ENCODE measurements at regions not wholly inside any gene's neighbourhood (a gene's known extent, or its start where the extent isn't known, plus 50 kb on each side); places are given as distances from the start of the nearest gene placed in this dataset.

DNA sequence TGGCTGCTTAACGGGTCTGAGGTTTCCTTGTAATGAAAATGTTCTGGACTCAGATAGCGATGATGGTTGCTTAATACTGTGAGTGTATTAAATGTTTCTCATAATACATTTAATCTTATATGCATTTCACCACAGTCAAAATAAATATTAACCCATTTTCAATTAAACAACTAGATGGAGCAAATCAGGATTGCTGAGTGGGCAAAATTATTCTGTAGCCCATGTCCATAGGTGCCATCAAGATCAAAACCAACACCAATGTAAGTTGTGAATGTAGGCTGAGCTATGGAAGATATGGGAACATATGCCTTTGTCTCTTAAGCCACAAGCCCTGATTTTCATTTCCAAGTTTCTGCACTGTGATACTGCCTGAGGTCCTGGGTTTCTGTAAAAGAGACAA is 572.6 kb upstream of the EEF2KMT start:
- H3K27ac Mint-ChIP-seq = no peak overlapping the region
- Histone ChIP-seq H3K4me1 (ENCODE audit: insufficient read depth, low read length) (no peaks in the 10 kb centered on the region), H3K27me3 (ENCODE audit: insufficient read depth, low read length, poor library complexity, severe bottlenecking) (no peaks in the 10 kb centered on the region), H3K36me3 (ENCODE audit: insufficient read depth, low read length) (no peaks in the 10 kb centered on the region), H3K9me3 (ENCODE audit: low read length) (no peaks in the 10 kb centered on the region), H3K27ac (ENCODE audit: low read depth, low read length) (no peak overlapping the region), H3K4me3 (ENCODE audit: low read length) (no peak overlapping the region)
- DNase-seq = no peak
- H3K36me3 Mint-ChIP-seq = no peaks in the 10 kb centered on the region
- no peak overlapping the region for H3K4me3 Mint-ChIP-seq
- POLR2A ChIA-PET = no interaction called here
- peaks cover 0 to 8% (median 0%) of the 10 kb centered on the region in 5 donors for H3K9me3 Mint-ChIP-seq
- no peaks in the 10 kb centered on the region for H3K4me1 Mint-ChIP-seq
- no peaks in the 10 kb centered on the region for H3K27me3 Mint-ChIP-seq
- CTCF ChIA-PET = no interaction called here

DNA sequence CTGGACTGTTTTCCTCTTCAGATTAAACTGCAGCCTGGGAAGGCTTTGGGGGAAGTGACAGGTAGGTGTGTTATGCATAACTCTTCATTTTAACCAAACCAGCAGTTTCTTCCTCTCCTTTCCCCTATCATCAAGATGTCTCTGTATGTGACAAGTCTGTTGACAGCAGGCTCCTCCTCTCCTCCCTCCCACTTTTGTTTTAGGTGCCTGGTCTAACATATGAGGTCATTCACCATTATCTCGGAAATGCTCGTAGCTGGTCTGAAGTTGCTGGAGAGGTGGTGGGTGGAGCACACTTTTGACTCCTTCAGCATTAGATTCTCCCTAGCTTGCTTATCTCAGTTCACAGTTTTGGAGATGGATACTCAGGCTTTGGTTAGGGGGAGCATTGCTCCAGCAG is 571.0 kb upstream of the EEF2KMT start:
- Mint-ChIP-seq H3K4me3 (no peak overlapping the region), H3K27ac (no peak overlapping the region), H3K27me3 (no peaks in the 10 kb centered on the region), H3K9me3 (peaks cover 0 to 8% (median 0%) of the 10 kb centered on the region in 5 donors), H3K36me3 (no peaks in the 10 kb centered on the region), H3K4me1 (no peaks in the 10 kb centered on the region)
- no peak for DNase-seq
- no peak overlapping the region for H3K4me3 ChIP-seq (ENCODE audit: low read length)
- ChIA-PET CTCF (no interaction called here), POLR2A (no interaction called here)
- no peaks in the 10 kb centered on the region for H3K9me3 ChIP-seq (ENCODE audit: low read length)
- no peaks in the 10 kb centered on the region for H3K4me1 ChIP-seq (ENCODE audit: insufficient read depth, low read length)
- no peaks in the 10 kb centered on the region for H3K36me3 ChIP-seq (ENCODE audit: insufficient read depth, low read length)
- no peaks in the 10 kb centered on the region for H3K27me3 ChIP-seq (ENCODE audit: insufficient read depth, low read length, poor library complexity, severe bottlenecking)
- no peak overlapping the region for H3K27ac ChIP-seq (ENCODE audit: low read depth, low read length)

DNA sequence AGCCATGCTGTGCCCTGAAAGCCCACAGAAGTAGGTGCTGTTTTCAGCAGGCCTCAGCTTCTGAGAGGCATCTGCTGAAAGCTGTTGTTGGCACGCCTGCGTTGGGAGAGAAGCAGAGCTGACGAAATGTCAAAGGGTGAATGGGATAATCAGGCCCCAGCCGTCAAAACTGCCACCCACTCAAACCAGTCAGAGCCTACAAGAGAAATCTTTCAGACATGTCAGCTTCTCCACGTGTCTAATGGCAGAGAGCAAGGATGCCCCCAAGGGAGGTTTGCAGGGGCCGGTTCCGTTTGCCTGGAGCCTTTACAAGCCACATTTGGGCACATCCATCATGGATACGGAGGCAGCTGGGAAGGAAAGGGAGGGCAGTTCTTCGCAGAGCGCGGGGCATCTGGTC is 568.2 kb upstream of the EEF2KMT start:
- CTCF ChIA-PET = no interaction called here
- H3K9me3 Mint-ChIP-seq = peaks cover 0 to 11% (median 2%) of the 10 kb centered on the region in 5 donors

DNA sequence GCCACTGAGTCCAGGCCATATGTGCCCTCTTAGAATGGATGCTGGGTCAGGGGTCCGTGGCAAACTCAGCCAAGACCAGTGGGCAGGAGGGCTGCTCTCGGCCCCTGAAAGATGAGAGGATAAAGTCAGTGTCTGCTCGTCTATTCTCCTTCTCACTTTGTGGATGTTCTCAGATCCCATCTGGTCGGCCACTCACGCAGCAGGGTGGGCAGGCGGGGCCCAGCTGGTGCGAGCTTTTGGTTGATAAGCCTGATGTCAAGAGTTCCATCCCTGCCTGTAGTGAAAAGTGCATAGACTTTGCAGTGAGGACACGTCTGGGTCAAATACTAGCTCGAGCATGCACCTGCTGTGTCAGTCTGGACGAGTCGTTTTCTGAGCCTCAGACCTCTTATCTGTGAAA is 556.2 kb upstream of the EEF2KMT start:
- no peaks in the 10 kb centered on the region for H3K4me1 Mint-ChIP-seq

More for the DNA sequence above, 568.2 kb upstream of the EEF2KMT start:
- H3K4me3 Mint-ChIP-seq = no peak overlapping the region
- no peaks in the 10 kb centered on the region for H3K4me1 Mint-ChIP-seq
- no peaks in the 10 kb centered on the region for H3K27me3 Mint-ChIP-seq
- H3K9me3 ChIP-seq (ENCODE audit: low read length) = no peaks in the 10 kb centered on the region
- no peaks in the 10 kb centered on the region for H3K36me3 Mint-ChIP-seq
- H3K4me3 ChIP-seq (ENCODE audit: low read length) = no peak overlapping the region
- DNase-seq = no peak
- H3K27ac ChIP-seq (ENCODE audit: low read depth, low read length) = no peak overlapping the region
- POLR2A ChIA-PET = no interaction called here
- peak overlapping the region in 1 of 8 donors; percentile 82 for H3K27ac Mint-ChIP-seq
- H3K36me3 ChIP-seq (ENCODE audit: insufficient read depth, low read length) = no peaks in the 10 kb centered on the region
- no peaks in the 10 kb centered on the region for H3K27me3 ChIP-seq (ENCODE audit: insufficient read depth, low read length, poor library complexity, severe bottlenecking)
- no peaks in the 10 kb centered on the region for H3K4me1 ChIP-seq (ENCODE audit: insufficient read depth, low read length)

DNA sequence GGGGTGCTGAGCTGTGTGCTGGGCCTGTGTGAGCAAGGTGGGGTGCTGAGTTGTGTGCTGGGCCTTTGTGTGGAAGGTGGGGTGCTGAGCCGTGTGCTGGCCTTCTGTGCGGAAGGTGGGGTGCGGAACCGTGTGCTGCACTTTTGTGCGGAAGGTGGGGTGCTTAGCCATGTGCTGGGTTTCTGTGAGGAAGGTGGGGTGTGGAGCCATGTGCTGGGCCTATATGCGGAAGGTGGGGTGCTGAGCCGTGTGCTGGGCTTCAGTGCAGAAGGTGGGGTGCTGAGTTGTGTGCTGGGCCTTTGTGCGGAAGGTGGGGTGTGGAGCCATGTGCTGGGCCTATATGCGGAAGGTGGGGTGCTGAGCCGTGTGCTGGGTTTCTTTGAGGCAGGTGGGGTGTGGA is 555.4 kb upstream of the EEF2KMT start:
- CTCF ChIA-PET = no interaction called here

More for the DNA sequence above, 556.2 kb upstream of the EEF2KMT start:
- Histone ChIP-seq H3K36me3 (ENCODE audit: insufficient read depth, low read length) (no peaks in the 10 kb centered on the region), H3K9me3 (ENCODE audit: low read length) (no peaks in the 10 kb centered on the region), H3K4me1 (ENCODE audit: insufficient read depth, low read length) (no peaks in the 10 kb centered on the region), H3K4me3 (ENCODE audit: low read length) (no peak overlapping the region), H3K27me3 (ENCODE audit: insufficient read depth, low read length, poor library complexity, severe bottlenecking) (no peaks in the 10 kb centered on the region), H3K27ac (ENCODE audit: low read depth, low read length) (no peak overlapping the region)
- no peak for DNase-seq
- H3K27ac Mint-ChIP-seq = no peak overlapping the region
- H3K9me3 Mint-ChIP-seq = peaks cover 0 to 6% (median 0%) of the 10 kb centered on the region in 5 donors
- no peak overlapping the region for H3K4me3 Mint-ChIP-seq
- ChIA-PET POLR2A (no interaction called here), CTCF (no interaction called here)
- H3K27me3 Mint-ChIP-seq = peaks cover 0 to 2% of the 10 kb centered on the region in 2 donors
- no peaks in the 10 kb centered on the region for H3K36me3 Mint-ChIP-seq

DNA sequence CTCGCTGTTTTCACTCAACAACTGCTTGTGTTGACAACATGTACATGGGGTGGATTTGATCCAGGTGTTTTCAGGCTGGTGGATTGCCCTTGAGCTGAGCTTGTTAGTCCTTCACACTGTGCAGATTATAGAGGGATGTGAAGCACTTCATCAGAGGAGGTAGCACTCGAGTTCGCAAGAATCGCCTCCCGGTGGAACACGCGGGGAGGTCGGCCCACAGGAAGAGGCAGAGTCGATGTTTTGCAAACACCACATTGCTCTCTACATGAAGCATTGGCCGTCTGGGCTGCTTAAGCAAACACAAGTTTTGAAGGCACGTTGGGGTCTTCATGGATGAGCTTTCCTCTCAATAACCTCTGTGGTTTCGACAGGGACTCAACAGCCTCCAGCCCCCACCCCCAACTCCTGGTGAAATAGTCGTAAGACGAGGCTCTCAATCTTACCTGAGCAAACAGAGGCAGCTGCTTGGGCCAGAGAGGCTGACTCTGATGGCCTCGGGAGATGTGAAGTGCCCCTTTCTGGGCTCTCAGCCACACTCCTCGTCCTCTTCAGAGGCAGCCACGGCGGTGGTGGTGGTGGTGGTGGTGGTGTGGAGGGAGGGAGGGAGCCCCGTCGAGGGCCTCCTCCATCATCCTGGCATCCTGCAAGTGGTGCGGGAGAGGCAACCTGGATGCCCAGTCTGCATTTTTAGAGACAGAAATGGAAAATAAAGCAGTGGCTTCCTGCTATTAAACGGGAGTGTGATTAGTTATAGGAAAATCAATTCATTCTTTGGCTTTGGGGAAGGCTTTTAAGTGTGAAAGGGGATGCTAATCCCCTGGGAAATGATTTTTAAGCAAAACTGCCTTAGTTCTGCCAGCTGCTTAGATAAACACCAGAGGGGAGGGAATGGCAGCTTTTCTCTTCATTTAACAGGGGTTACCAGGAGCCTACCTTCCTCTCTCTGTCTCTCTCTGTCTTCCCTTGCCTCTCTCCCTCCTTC is 552.5 kb upstream of the EEF2KMT start:
- Mint-ChIP-seq H3K9me3 (peaks cover 0 to 9% (median 0%) of the 10 kb centered on the region in 5 donors), H3K27me3 (peaks cover 0 to 2% of the 10 kb centered on the region in 2 donors), H3K4me1 (no peaks in the 10 kb centered on the region), H3K4me3 (no peak overlapping the region), H3K27ac (no peak overlapping the region), H3K36me3 (no peaks in the 10 kb centered on the region)
- no peak overlapping the region for H3K4me3 ChIP-seq (ENCODE audit: low read length)
- POLR2A ChIA-PET = no interaction called here
- H3K36me3 ChIP-seq (ENCODE audit: insufficient read depth, low read length) = no peaks in the 10 kb centered on the region
- H3K9me3 ChIP-seq (ENCODE audit: low read length) = no peaks in the 10 kb centered on the region
- CTCF ChIA-PET = no interaction called here
- no peak overlapping the region for H3K27ac ChIP-seq (ENCODE audit: low read depth, low read length)
- no peaks in the 10 kb centered on the region for H3K4me1 ChIP-seq (ENCODE audit: insufficient read depth, low read length)
- no peaks in the 10 kb centered on the region for H3K27me3 ChIP-seq (ENCODE audit: insufficient read depth, low read length, poor library complexity, severe bottlenecking)
- no peak for DNase-seq

More for the DNA sequence above, 555.4 kb upstream of the EEF2KMT start:
- Mint-ChIP-seq H3K9me3 (peaks cover 0 to 9% (median 0%) of the 10 kb centered on the region in 5 donors), H3K27ac (no peak overlapping the region), H3K4me1 (no peaks in the 10 kb centered on the region), H3K27me3 (peaks cover 0 to 2% of the 10 kb centered on the region in 2 donors), H3K36me3 (no peaks in the 10 kb centered on the region), H3K4me3 (no peak overlapping the region)
- Histone ChIP-seq H3K9me3 (ENCODE audit: low read length) (no peaks in the 10 kb centered on the region), H3K4me3 (ENCODE audit: low read length) (no peak overlapping the region), H3K4me1 (ENCODE audit: insufficient read depth, low read length) (no peaks in the 10 kb centered on the region), H3K27ac (ENCODE audit: low read depth, low read length) (no peak overlapping the region), H3K36me3 (ENCODE audit: insufficient read depth, low read length) (no peaks in the 10 kb centered on the region), H3K27me3 (ENCODE audit: insufficient read depth, low read length, poor library complexity, severe bottlenecking) (no peaks in the 10 kb centered on the region)
- POLR2A ChIA-PET = no interaction called here
- DNase-seq = no peak

DNA sequence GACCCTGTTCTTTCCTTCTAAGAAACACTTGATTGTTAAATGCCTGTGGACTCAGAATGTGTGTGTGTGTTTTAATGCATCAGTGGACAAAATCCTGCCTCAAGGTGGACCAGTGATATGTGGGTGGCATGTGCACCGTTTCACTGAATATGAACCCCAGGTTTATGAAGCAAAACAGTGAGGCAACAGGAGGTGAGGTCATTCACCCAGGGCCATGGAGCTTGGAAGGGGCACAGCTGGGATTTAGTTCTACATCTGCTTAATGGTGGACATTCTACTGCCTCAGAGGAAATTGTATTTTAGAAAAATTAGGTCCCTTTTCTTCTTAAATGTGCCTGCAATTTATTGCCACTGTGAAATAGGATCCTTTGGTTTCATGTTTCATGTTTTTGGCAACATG is 549.5 kb upstream of the EEF2KMT start:
- no peak overlapping the region for H3K27ac Mint-ChIP-seq

DNA sequence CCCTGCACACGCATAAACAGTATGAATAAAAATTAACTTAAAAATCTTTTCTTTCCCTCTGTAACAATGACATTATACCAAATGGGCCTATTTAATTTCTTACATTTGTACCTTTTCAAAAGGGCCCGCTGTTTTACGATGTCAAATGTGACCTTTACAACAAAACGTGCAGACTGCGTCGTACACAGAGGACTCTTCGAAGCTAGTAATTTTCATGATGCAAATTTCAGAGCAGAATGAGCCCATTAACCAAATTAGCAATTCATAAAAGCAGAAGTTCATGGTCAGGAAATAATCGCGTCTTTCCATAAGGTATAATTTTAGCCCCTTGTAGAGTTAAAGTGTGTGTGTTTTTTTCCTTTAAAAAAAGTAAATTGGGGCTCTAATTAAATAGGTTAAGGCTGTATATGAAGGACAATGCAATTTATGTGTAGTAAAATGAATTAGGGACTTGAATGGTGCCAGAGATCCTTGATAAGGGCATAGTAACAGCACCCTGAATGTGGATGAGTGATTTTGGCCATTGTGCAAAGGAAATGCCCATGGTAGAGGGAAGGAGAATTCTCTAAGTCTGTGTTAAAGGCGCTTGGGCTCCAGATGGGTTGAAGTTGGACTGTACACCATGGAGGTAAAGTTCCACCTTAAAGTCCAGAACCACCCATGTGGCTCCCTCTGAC is 546.4 kb upstream of the EEF2KMT start:
- no peak overlapping the region for H3K4me3 ChIP-seq (ENCODE audit: low read length)
- no peaks in the 10 kb centered on the region for H3K4me1 ChIP-seq (ENCODE audit: insufficient read depth, low read length)
- peaks cover 0 to 8% (median 2%) of the 10 kb centered on the region in 5 donors for H3K9me3 Mint-ChIP-seq
- no peaks in the 10 kb centered on the region for H3K36me3 Mint-ChIP-seq
- no peak overlapping the region for H3K27ac ChIP-seq (ENCODE audit: low read depth, low read length)
- ChIA-PET CTCF (no interaction called here), POLR2A (no interaction called here)
- no peak for DNase-seq
- H3K27me3 Mint-ChIP-seq = no peaks in the 10 kb centered on the region
- no peaks in the 10 kb centered on the region for H3K4me1 Mint-ChIP-seq
- no peak overlapping the region for H3K27ac Mint-ChIP-seq
- no peaks in the 10 kb centered on the region for H3K9me3 ChIP-seq (ENCODE audit: low read length)
- H3K27me3 ChIP-seq (ENCODE audit: insufficient read depth, low read length, poor library complexity, severe bottlenecking) = no peaks in the 10 kb centered on the region
- H3K36me3 ChIP-seq (ENCODE audit: insufficient read depth, low read length) = no peaks in the 10 kb centered on the region
- no peak overlapping the region for H3K4me3 Mint-ChIP-seq

More for the DNA sequence above, 549.5 kb upstream of the EEF2KMT start:
- Mint-ChIP-seq H3K4me3 (no peak overlapping the region), H3K9me3 (peaks cover 0 to 4% (median 2%) of the 10 kb centered on the region in 5 donors), H3K27me3 (no peaks in the 10 kb centered on the region), H3K36me3 (no peaks in the 10 kb centered on the region), H3K4me1 (no peaks in the 10 kb centered on the region)
- ChIA-PET CTCF (no interaction called here), POLR2A (no interaction called here)
- Histone ChIP-seq H3K27me3 (ENCODE audit: insufficient read depth, low read length, poor library complexity, severe bottlenecking) (no peaks in the 10 kb centered on the region), H3K27ac (ENCODE audit: low read depth, low read length) (no peak overlapping the region), H3K4me3 (ENCODE audit: low read length) (no peak overlapping the region), H3K9me3 (ENCODE audit: low read length) (no peaks in the 10 kb centered on the region), H3K4me1 (ENCODE audit: insufficient read depth, low read length) (no peaks in the 10 kb centered on the region), H3K36me3 (ENCODE audit: insufficient read depth, low read length) (no peaks in the 10 kb centered on the region)
- DNase-seq = no peak
